ENCODE measurements at regions not wholly inside any gene's neighbourhood (a gene's known extent, or its start where the extent isn't known, plus 50 kb on each side); places are given as distances from the start of the nearest gene placed in this dataset.
"Not testable (repeated sequence)": the region's sequence is repeated elsewhere in the genome, so short reads cannot be mapped to it uniquely, and the experiment has no call there.

GRCh38 chrX:67213686-67214085, 330.1 kb upstream of the AR start:
- not testable (repeated sequence) for DNase-seq (ENCODE audit: low spot score)

GRCh38 chrX:67207912-67208311, 335.9 kb upstream of the AR start:
- DNase-seq (ENCODE audit: low spot score): no peak

- no peak for DNase-seq (ENCODE audit: low spot score)
Measured at GRCh38 chrX:67159437-67159836, 384.4 kb upstream of the AR start.

- DNase-seq (ENCODE audit: low spot score): no peak
Measured at GRCh38 chrX:67114635-67115034, 429.2 kb upstream of the AR start.

- DNase-seq (ENCODE audit: low spot score): no peak
Measured at GRCh38 chrX:67105758-67106116, 438.1 kb upstream of the AR start.

GRCh38 chrX:67104982-67105757, 438.7 kb upstream of the AR start:
- no peak for DNase-seq (ENCODE audit: low spot score)

- DNase-seq (ENCODE audit: low spot score): no peak
Measured at GRCh38 chrX:67100031-67100884, 443.6 kb upstream of the AR start.

GRCh38 chrX:67094061-67094460, 449.8 kb upstream of the AR start:
- no peak for DNase-seq (ENCODE audit: low spot score)

- no peak for DNase-seq (ENCODE audit: low spot score)
Measured at GRCh38 chrX:67050760-67051159, 411.9 kb upstream of the EDA2R start.

- no peak for DNase-seq (ENCODE audit: low spot score)
Measured at GRCh38 chrX:67044866-67045265, 406.0 kb upstream of the EDA2R start.

- no peak for DNase-seq (ENCODE audit: low spot score)
Measured at GRCh38 chrX:67044029-67044653, 405.3 kb upstream of the EDA2R start.

GRCh38 chrX:67004451-67004850, 365.6 kb upstream of the EDA2R start:
- DNase-seq (ENCODE audit: low spot score): no peak

- no peak for DNase-seq (ENCODE audit: low spot score)
Measured at GRCh38 chrX:66994729-66995128, 355.9 kb upstream of the EDA2R start.

GRCh38 chrX:66992077-66992476, 353.2 kb upstream of the EDA2R start:
- DNase-seq (ENCODE audit: low spot score): not testable (repeated sequence)

- no peak for DNase-seq (ENCODE audit: low spot score)
Measured at GRCh38 chrX:66988331-66988730, 349.5 kb upstream of the EDA2R start.

GRCh38 chrX:66961665-66962064, 322.8 kb upstream of the EDA2R start:
- no peak for DNase-seq (ENCODE audit: low spot score)

GRCh38 chrX:66931713-66932112, 292.8 kb upstream of the EDA2R start:
- no peak for DNase-seq (ENCODE audit: low spot score)

- DNase-seq (ENCODE audit: low spot score): not testable (repeated sequence)
Measured at GRCh38 chrX:66930516-66930915, 291.6 kb upstream of the EDA2R start.

- no peak for DNase-seq (ENCODE audit: low spot score)
Measured at GRCh38 chrX:66920296-66920695, 281.4 kb upstream of the EDA2R start.

GRCh38 chrX:66919280-66919832, 280.5 kb upstream of the EDA2R start:
- DNase-seq (ENCODE audit: low spot score): no peak

GRCh38 chrX:66918511-66918910, 279.6 kb upstream of the EDA2R start:
- no peak for DNase-seq (ENCODE audit: low spot score)

GRCh38 chrX:66915893-66916292, 277.0 kb upstream of the EDA2R start:
- DNase-seq (ENCODE audit: low spot score): no peak

GRCh38 chrX:66914080-66914479, 275.2 kb upstream of the EDA2R start:
- peak; percentile 7 for DNase-seq (ENCODE audit: low spot score)

All from HuH-7 (cell line).